Nephron progenitor cell (in vitro differentiated cells): ENCODE measurements at regions not wholly inside any gene's neighbourhood (a gene's known extent, or its start where the extent isn't known, plus 50 kb on each side); places are given as distances from the start of the nearest gene placed in this dataset.

Experiments
- DNase-seq: peaks from one replicate; pipeline ENCODE4 v3.0.0; 2021
- H3K27ac Mint-ChIP-seq: 2 replicates; pipeline ENCODE4 v1.8.0; 2021; ENCODE audit warnings: mild to moderate bottlenecking, moderate library complexity, mixed read lengths
- H3K27me3 Mint-ChIP-seq: 2 replicates; pipeline ENCODE4 v1.8.0; 2021; ENCODE audit warnings: mild to moderate bottlenecking, low read depth, mixed read lengths; ENCODE audit not compliant: poor library complexity
- H3K36me3 Mint-ChIP-seq: 2 replicates; pipeline ENCODE4 v1.8.0; 2021; ENCODE audit warnings: low read depth, mixed read lengths
- H3K4me1 Mint-ChIP-seq: 2 replicates; pipeline ENCODE4 v1.8.0; 2021; ENCODE audit warnings: mixed read lengths
- H3K4me3 Mint-ChIP-seq: 2 replicates; pipeline ENCODE4 v1.8.0; 2021; ENCODE audit warnings: mild to moderate bottlenecking, moderate library complexity, mixed read lengths
- H3K9me3 Mint-ChIP-seq: 2 replicates; pipeline ENCODE4 v1.8.0; 2021; ENCODE audit warnings: mild to moderate bottlenecking, moderate library complexity, mixed read lengths
- CTCF ChIP-seq: fragments of 200-600 bp; sonication (generic); IDR thresholded peaks from 2 replicates; pipeline ENCODE4 v1.5.0; 2021; ENCODE audit warnings: antibody characterized with exemption

GRCh38 chr11:4203603-4204360 is 109.2 kb downstream of the RRM1 start:
- no peak for TF ChIP-seq CTCF
- Mint-ChIP-seq H3K9me3 (peaks cover 16% of the 10 kb centered on the region), H3K27me3 (peaks cover 7% of the 10 kb centered on the region), H3K36me3 (peaks cover 7% of the 10 kb centered on the region), H3K4me3 (no peak overlapping the region), H3K27ac (peak overlapping the region; percentile 11), H3K4me1 (peaks cover 11% of the 10 kb centered on the region)
- no peak for DNase-seq

- no peak for DNase-seq
- no peak overlapping the region for H3K4me3 Mint-ChIP-seq
- H3K36me3 Mint-ChIP-seq: peaks cover 7% of the 10 kb centered on the region
- peak overlapping the region; percentile 1 for H3K27ac Mint-ChIP-seq
- H3K9me3 Mint-ChIP-seq: peaks cover 16% of the 10 kb centered on the region
- H3K27me3 Mint-ChIP-seq: peaks cover 7% of the 10 kb centered on the region
- no peak for TF ChIP-seq CTCF
- H3K4me1 Mint-ChIP-seq: peaks cover 11% of the 10 kb centered on the region
Measured at GRCh38 chr11:4202749-4203148, 108.2 kb downstream of the RRM1 start.

- DNase-seq: no peak
- Mint-ChIP-seq H3K36me3 (peaks cover 7% of the 10 kb centered on the region), H3K27me3 (peaks cover 10% of the 10 kb centered on the region), H3K27ac (no peak overlapping the region), H3K4me1 (peaks cover 12% of the 10 kb centered on the region), H3K4me3 (no peak overlapping the region), H3K9me3 (peaks cover 14% of the 10 kb centered on the region)
- no peak for TF ChIP-seq CTCF
Measured at GRCh38 chr11:4197112-4197511, 102.5 kb downstream of the RRM1 start.

- H3K9me3 Mint-ChIP-seq: peaks cover 11% of the 10 kb centered on the region
- no peak overlapping the region for H3K27ac Mint-ChIP-seq
- H3K4me3 Mint-ChIP-seq: no peak overlapping the region
- peaks cover 12% of the 10 kb centered on the region for H3K4me1 Mint-ChIP-seq
- peaks cover 7% of the 10 kb centered on the region for H3K27me3 Mint-ChIP-seq
- no peak for DNase-seq
- no peak for TF ChIP-seq CTCF
- peaks cover 7% of the 10 kb centered on the region for H3K36me3 Mint-ChIP-seq
Measured at GRCh38 chr11:4195909-4196308, 101.3 kb downstream of the RRM1 start.

GRCh38 chr11:4194889-4195288 is 100.3 kb downstream of the RRM1 start:
- Mint-ChIP-seq H3K4me1 (peaks cover 12% of the 10 kb centered on the region), H3K27ac (no peak overlapping the region), H3K4me3 (no peak overlapping the region), H3K27me3 (peaks cover 10% of the 10 kb centered on the region), H3K36me3 (peaks cover 6% of the 10 kb centered on the region), H3K9me3 (peaks cover 6% of the 10 kb centered on the region)
- no peak for TF ChIP-seq CTCF
- no peak for DNase-seq

- TF ChIP-seq CTCF: no peak
- H3K27ac Mint-ChIP-seq: peak overlapping the region; percentile 55
Measured at GRCh38 chr11:4191031-4191571, 96.5 kb downstream of the RRM1 start.

More at GRCh38 chr11:4191031-4191571, 96.5 kb downstream of the RRM1 start:
- H3K4me3 Mint-ChIP-seq: no peak overlapping the region
- peaks cover 24% of the 10 kb centered on the region for H3K27me3 Mint-ChIP-seq
- H3K9me3 Mint-ChIP-seq: no peaks in the 10 kb centered on the region
- peaks cover 12% of the 10 kb centered on the region for H3K4me1 Mint-ChIP-seq
- no peaks in the 10 kb centered on the region for H3K36me3 Mint-ChIP-seq
- DNase-seq: no peak
